Karpas-422 (cell line): ENCODE measurements at regions not wholly inside any gene's neighbourhood (a gene's known extent, or its start where the extent isn't known, plus 50 kb on each side); places are given as distances from the start of the nearest gene placed in this dataset.
"Not testable (repeated sequence)": the region's sequence is repeated elsewhere in the genome, so short reads cannot be mapped to it uniquely, and the experiment has no call there.

Source experiments
- DNase-seq: peaks from one replicate; pipeline ENCODE4 v3.0.0-alpha.2; 2015
- H2AFZ ChIP-seq: fragments of 200-600 bp; sonication (generic); 2 replicates; pipeline ENCODE4 v1.6.1; 2014; ENCODE audit warnings: antibody characterized with exemption, low read length, mixed read lengths
- H3K27ac ChIP-seq: fragments of 200-600 bp; sonication (generic); 2 replicates; pipeline ENCODE4 v1.5.1; 2014; ENCODE audit warnings: mild to moderate bottlenecking, low read length, moderate library complexity
- H3K27me3 ChIP-seq: fragments of 200-600 bp; sonication (generic); 2 replicates; pipeline ENCODE4 v1.6.1; 2014; ENCODE audit warnings: low read length, mixed read lengths
- H3K36me3 ChIP-seq: fragments of 200-600 bp; sonication (generic); 2 replicates; pipeline ENCODE4 v1.6.1; 2014; ENCODE audit warnings: low read length, mixed read lengths; ENCODE audit not compliant: insufficient read depth
- H3K4me1 ChIP-seq: fragments of 200-600 bp; sonication (generic); 2 replicates; pipeline ENCODE4 v1.6.1; 2014; ENCODE audit warnings: mild to moderate bottlenecking, low read length, mixed read lengths
- H3K4me2 ChIP-seq: fragments of 200-600 bp; sonication (generic); 2 replicates; pipeline ENCODE4 v1.6.1; 2014; ENCODE audit warnings: low read length, low read depth, mild to moderate bottlenecking; ENCODE audit not compliant: poor library complexity, severe bottlenecking
- H3K4me3 ChIP-seq: fragments of 200-600 bp; sonication (generic); 2 replicates; pipeline ENCODE4 v1.5.1; 2014; ENCODE audit warnings: mild to moderate bottlenecking, antibody characterized with exemption, low read length, mixed read lengths
- H3K79me2 ChIP-seq: fragments of 200-600 bp; sonication (generic); 2 replicates; pipeline ENCODE4 v1.6.1; 2014; ENCODE audit warnings: mild to moderate bottlenecking, low read length, mixed read lengths
- H3K9ac ChIP-seq: fragments of 200-600 bp; sonication (generic); 2 replicates; pipeline ENCODE4 v1.6.0; 2014; ENCODE audit warnings: low read length
- H3K9me2 ChIP-seq: fragments of 200-600 bp; sonication (generic), shearing (Covaris generic); replicated peaks from 2 replicates; pipeline ENCODE4 v1.6.0; 2014; ENCODE audit warnings: mild to moderate bottlenecking, low read length, moderate library complexity; ENCODE audit not compliant: insufficient read depth
- H3K9me3 ChIP-seq: fragments of 300-700, 200-600 bp; sonication (generic); 2 replicates; pipeline ENCODE4 v1.6.1; 2014; ENCODE audit warnings: low read length, mixed read lengths
- H4K20me1 ChIP-seq: fragments of 200-600 bp; sonication (generic); 2 replicates; pipeline ENCODE4 v1.6.1; 2014; ENCODE audit warnings: mild to moderate bottlenecking, antibody characterized with exemption, low read length, low read depth; ENCODE audit not compliant: insufficient read depth

GRCh38 chr6:14521141-14521540 lies 403.6 kb downstream of the CD83 start:
- Histone ChIP-seq H3K36me3 (no peaks in the 10 kb centered on the region), H3K4me3 (no peak overlapping the region), H3K27me3 (no peaks in the 10 kb centered on the region), H3K79me2 (no peaks in the 10 kb centered on the region), H3K9me3 (no peaks in the 10 kb centered on the region), H3K4me1 (no peaks in the 10 kb centered on the region; the same call in 1 of the 2 replicates), H3K27ac (no peak overlapping the region), H3K9me2 (no peaks in the 10 kb centered on the region), H4K20me1 (no peaks in the 10 kb centered on the region), H3K9ac (no peak overlapping the region), H3K4me2 (no peak overlapping the region), H2AFZ (no peak overlapping the region)
- DNase-seq = no peak

DNA sequence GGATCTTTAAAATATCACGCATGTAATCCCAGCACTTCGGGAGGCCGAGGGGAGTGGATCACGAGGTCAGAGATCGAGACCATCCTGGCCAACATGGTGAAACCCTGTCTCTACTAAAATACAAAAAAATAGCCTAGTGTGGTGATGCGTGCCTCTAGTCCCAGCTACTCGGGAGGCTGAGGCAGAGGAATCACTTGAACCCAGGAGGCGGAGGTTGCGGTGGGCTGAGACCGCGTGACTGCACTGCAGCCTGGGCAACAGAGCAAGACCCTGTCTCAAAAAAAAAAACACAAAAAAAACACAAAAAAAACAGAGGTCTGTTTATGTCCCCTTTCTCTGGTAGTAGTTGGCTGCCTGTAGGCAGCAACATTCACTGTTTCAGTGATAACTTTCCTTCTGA lies 404.3 kb downstream of the CD83 start:
- H3K4me1 ChIP-seq, H4K20me1 ChIP-seq, H3K9me3 ChIP-seq, H3K27ac ChIP-seq, H3K79me2 ChIP-seq, H3K36me3 ChIP-seq, H3K9me2 ChIP-seq, H2AFZ ChIP-seq, H3K4me2 ChIP-seq, H3K4me3 ChIP-seq, DNase-seq, H3K9ac ChIP-seq, H3K27me3 ChIP-seq: not testable (repeated sequence)

DNA sequence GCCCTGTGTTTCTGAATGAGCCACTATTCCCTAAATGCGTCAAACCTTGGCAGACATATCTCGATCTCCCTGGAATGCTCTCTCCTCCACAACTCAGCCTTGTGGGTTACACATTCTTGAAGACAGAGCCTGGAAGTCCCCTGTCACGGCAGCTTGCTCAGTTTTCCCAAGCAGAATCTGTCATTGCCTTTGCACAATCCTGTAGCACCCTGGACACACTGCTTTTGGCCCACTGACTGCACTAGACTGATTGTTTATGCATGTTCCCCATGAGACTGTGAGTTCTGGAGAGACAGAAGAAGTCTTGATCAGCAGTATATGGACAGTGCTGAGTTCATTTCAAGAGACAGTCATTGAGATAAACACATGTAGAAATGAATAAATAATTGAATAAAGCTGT lies 406.7 kb downstream of the CD83 start:
- no peaks in the 10 kb centered on the region; the same call in 1 of the 2 replicates for H3K4me1 ChIP-seq
- DNase-seq = no peak
- no peak overlapping the region for H2AFZ ChIP-seq
- H3K4me3 ChIP-seq = no peak overlapping the region
- H3K79me2 ChIP-seq = no peaks in the 10 kb centered on the region
- H3K27me3 ChIP-seq = no peaks in the 10 kb centered on the region
- no peaks in the 10 kb centered on the region for H3K36me3 ChIP-seq
- H3K27ac ChIP-seq = no peak overlapping the region
- H3K9ac ChIP-seq = no peak overlapping the region
- H3K9me3 ChIP-seq = no peaks in the 10 kb centered on the region
- no peaks in the 10 kb centered on the region for H4K20me1 ChIP-seq
- no peaks in the 10 kb centered on the region for H3K9me2 ChIP-seq
- H3K4me2 ChIP-seq = no peak overlapping the region

- DNase-seq = no peak
- Histone ChIP-seq H2AFZ (no peak overlapping the region), H3K9me3 (no peaks in the 10 kb centered on the region), H3K36me3 (no peaks in the 10 kb centered on the region), H3K27me3 (no peaks in the 10 kb centered on the region), H3K9ac (no peak overlapping the region), H3K79me2 (no peaks in the 10 kb centered on the region), H3K4me2 (no peak overlapping the region), H4K20me1 (no peaks in the 10 kb centered on the region), H3K9me2 (no peaks in the 10 kb centered on the region), H3K4me1 (no peaks in the 10 kb centered on the region), H3K27ac (no peak overlapping the region), H3K4me3 (no peak overlapping the region)
These were observed 412.8 kb downstream of the CD83 start for GRCh38 chr6:14530385-14530784.

- H3K4me3 ChIP-seq = no peak overlapping the region
- DNase-seq = no peak
- H3K9ac ChIP-seq = no peak overlapping the region
- no peak overlapping the region for H3K4me2 ChIP-seq
- H3K79me2 ChIP-seq = no peaks in the 10 kb centered on the region
- no peaks in the 10 kb centered on the region; the same call in 1 of the 2 replicates for H3K9me3 ChIP-seq
- no peak overlapping the region for H3K27ac ChIP-seq
- no peaks in the 10 kb centered on the region for H4K20me1 ChIP-seq
- H3K27me3 ChIP-seq = no peaks in the 10 kb centered on the region
- H2AFZ ChIP-seq = no peak overlapping the region
- H3K4me1 ChIP-seq = no peaks in the 10 kb centered on the region
- H3K36me3 ChIP-seq = no peaks in the 10 kb centered on the region
- H3K9me2 ChIP-seq = no peaks in the 10 kb centered on the region
These were observed 415.9 kb downstream of the CD83 start for GRCh38 chr6:14533446-14533845.

DNA sequence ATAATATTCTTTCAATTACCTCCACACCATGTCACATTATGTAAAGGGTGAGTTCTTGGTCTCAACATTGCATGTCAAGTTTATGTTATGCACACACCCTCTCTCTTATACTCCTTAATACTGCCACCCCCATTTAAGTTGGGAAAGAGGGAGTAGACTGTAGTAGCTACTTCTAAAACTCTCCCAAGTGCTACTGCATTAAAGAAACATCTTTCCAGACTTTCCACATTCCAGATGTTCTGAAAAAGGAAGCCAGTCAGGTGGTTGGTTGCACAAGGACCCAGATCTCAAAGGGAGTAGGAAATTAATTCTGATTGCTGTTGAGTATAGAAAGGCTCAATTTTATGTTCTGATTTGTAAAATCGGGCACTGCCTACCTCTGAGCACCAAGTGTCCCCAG lies 419.5 kb downstream of the CD83 start:
- no peak for DNase-seq
- no peak overlapping the region for H2AFZ ChIP-seq
- no peaks in the 10 kb centered on the region for H3K79me2 ChIP-seq
- H3K9ac ChIP-seq = no peak overlapping the region
- H3K9me2 ChIP-seq = no peaks in the 10 kb centered on the region
- no peaks in the 10 kb centered on the region for H3K36me3 ChIP-seq
- no peaks in the 10 kb centered on the region for H3K27me3 ChIP-seq
- no peak overlapping the region for H3K27ac ChIP-seq
- no peak overlapping the region for H3K4me3 ChIP-seq
- no peaks in the 10 kb centered on the region for H4K20me1 ChIP-seq
- peaks cover 15% of the 10 kb centered on the region for H3K4me1 ChIP-seq
- no peaks in the 10 kb centered on the region; the same call in 1 of the 2 replicates for H3K9me3 ChIP-seq
- H3K4me2 ChIP-seq = no peak overlapping the region

- peaks cover 47% of the 10 kb centered on the region for H3K4me1 ChIP-seq
- H3K4me3 ChIP-seq = no peak overlapping the region
- no peaks in the 10 kb centered on the region for H3K79me2 ChIP-seq
- no peaks in the 10 kb centered on the region for H3K27me3 ChIP-seq
- H3K27ac ChIP-seq = no peak overlapping the region
- no peaks in the 10 kb centered on the region for H4K20me1 ChIP-seq
- no peak overlapping the region for H2AFZ ChIP-seq
- H3K9me2 ChIP-seq = no peaks in the 10 kb centered on the region
- H3K4me2 ChIP-seq = no peak overlapping the region
- no peak overlapping the region for H3K9ac ChIP-seq
- H3K9me3 ChIP-seq = no peaks in the 10 kb centered on the region; the same call in 1 of the 2 replicates
- no peak for DNase-seq
- no peaks in the 10 kb centered on the region for H3K36me3 ChIP-seq
These were observed 422.7 kb downstream of the CD83 start for GRCh38 chr6:14540276-14540675.

DNA sequence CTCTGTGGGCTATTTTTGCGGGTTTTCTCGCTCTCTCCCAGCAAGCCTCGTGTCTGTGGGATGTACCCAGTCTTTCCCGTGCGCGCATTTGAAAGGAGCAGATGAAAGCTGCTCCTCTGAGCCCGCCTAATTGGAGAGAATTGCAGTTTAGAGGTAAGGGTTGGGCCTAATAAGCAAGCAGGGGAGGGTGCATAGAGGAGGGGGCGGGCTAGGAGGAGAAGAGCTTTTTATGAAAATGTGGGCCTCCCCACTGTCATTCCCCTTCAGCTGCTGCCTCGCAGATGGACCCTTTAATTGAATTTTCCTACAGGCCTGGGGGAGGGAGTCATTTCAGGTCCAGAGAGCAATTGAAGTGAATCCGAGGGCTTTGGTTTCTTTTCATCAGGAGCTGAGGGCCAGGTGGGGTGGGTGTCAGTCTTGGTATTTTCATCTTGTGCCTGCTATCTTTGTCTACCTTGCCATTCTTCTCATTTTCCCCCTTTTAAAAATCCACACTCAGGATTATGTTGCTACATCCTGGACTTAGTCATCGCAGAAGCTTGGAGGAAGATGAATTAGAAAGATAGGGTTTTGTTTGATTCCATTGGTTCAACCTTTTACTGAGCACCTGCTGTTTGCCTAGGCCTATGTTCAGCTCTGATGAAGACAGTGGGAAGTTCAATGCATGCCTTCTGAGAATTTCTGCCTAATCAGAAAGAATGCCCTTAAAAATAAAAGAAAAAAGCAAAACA lies 423.4 kb downstream of the CD83 start:
- Histone ChIP-seq H3K9me3 (no peaks in the 10 kb centered on the region; the same call in 1 of the 2 replicates), H3K79me2 (no peaks in the 10 kb centered on the region), H3K9me2 (no peaks in the 10 kb centered on the region), H3K4me3 (no peak overlapping the region), H3K27ac (no peak overlapping the region), H3K9ac (no peak overlapping the region), H3K27me3 (no peaks in the 10 kb centered on the region), H2AFZ (no peak overlapping the region), H4K20me1 (no peaks in the 10 kb centered on the region), H3K4me1 (peaks cover 54% of the 10 kb centered on the region), H3K4me2 (peak overlapping the region; percentile 10), H3K36me3 (no peaks in the 10 kb centered on the region)
- DNase-seq = no peak
